ENCODE measurements at regions not wholly inside any gene's neighbourhood (a gene's known extent, or its start where the extent isn't known, plus 50 kb on each side); places are given as distances from the start of the nearest gene placed in this dataset.

DNA sequence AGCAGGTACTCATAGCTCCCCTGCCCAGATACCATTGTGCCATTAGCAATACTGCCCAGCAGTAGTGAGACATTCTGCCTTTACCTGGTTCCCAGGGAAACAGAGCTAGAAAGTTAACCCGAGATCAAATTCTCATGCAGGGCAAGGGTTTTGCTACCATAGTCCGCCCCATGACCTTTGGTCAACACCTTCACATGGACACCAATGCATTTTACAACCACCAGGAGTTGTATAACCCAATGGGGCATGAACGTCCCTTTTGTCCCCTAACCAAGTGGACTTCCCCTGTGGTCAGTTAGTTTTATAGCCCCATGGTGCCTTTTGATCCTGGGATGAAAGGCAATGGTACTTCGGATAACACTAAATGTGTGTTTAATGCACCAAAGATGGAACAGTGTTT is 151.7 kb upstream of the IQSEC1 start:
- TF ChIP-seq, protein P1, sequence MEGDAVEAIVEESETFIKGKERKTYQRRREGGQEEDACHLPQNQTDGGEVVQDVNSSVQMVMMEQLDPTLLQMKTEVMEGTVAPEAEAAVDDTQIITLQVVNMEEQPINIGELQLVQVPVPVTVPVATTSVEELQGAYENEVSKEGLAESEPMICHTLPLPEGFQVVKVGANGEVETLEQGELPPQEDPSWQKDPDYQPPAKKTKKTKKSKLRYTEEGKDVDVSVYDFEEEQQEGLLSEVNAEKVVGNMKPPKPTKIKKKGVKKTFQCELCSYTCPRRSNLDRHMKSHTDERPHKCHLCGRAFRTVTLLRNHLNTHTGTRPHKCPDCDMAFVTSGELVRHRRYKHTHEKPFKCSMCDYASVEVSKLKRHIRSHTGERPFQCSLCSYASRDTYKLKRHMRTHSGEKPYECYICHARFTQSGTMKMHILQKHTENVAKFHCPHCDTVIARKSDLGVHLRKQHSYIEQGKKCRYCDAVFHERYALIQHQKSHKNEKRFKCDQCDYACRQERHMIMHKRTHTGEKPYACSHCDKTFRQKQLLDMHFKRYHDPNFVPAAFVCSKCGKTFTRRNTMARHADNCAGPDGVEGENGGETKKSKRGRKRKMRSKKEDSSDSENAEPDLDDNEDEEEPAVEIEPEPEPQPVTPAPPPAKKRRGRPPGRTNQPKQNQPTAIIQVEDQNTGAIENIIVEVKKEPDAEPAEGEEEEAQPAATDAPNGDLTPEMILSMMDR (IDR thresholded peaks at IDR 0.05), result no peak
- no peak for TF ChIP-seq POLR2A (IDR thresholded peaks at IDR 0.05)

Data from ovary (tissue), 3 donors.